ENCODE measurements at regions not wholly inside any gene's neighbourhood (a gene's known extent, or its start where the extent isn't known, plus 50 kb on each side); places are given as distances from the start of the nearest gene placed in this dataset.

DNA sequence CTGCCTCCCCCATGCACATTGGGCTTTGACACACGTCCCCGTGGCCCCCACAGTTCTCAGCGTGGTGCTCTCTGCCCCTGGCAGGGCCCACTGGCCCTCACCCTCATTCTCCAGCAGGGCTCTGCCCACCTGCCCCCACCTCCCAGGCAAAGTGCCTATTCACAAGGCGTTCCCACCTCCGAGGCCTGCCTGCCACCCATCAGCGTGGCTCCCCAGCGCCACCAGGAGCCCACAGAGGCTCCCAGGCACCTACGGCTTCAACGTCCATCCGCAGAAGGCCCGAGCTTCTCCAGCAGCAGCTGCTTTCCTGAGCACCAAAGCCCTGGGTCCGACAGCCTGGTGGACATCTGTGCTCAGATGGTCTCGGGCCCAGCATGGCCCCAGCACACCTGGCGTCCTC is 211.8 kb upstream of the PPP2R2D start:
- no peak for DNase-seq (ENCODE audit: low spot score)

DNA sequence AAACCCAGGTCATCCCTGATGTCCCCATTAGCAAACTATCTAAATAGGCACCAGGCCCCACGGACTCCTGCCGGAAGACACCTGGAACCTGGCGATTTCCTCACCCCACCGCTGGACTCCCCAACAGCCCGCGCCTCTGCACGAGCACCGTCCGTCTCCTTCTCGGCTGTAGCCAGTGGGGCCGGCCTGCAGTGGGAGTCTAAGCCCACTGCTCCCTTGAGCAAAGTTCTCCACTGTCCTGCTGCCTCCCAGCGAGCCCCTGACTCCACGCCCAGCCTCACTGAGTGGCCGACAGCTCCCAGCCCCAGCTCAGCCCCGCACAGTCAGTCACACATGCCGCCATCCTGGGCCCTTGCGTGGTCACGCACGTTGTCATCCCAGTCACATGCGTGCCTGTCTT is 211.3 kb upstream of the PPP2R2D start:
- no peak for DNase-seq (ENCODE audit: low spot score)

DNA sequence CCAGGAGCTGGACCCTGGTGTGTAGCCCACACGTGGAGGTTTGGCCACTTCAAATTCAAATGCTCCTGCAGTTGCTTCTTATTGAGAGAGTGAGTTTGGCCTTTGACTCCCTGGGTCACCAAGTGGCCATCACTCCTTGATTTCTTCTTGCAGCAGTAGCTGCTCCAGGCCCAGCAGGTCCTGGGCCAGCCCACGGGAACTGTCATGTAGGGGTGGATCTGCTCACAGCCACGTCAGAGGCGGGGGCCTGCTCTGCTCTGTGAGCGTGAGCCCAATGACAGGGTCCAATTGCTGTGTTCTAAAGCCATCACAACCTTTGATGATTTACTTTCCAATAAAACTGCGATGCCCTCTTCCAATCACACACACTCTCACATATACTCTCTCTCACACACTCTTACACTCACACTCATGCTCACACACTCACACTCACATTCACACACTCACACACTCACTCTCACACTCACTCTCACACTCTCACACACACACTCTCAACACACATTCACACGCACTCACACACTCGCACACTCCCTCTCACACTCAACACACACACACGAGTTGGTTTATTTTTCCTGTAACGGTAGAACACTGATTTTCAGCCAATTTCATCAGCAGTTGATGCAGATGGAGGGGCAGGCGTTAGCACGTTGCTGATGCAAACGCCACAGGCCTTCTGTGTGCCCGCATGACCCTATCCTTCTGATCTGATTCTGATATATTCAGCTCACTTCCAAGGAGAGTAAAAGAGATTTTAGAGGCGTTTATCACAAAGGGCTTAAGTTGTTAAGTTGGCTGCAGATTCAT is 210.7 kb upstream of the PPP2R2D start:
- DNase-seq (ENCODE audit: low spot score) = no peak

DNA sequence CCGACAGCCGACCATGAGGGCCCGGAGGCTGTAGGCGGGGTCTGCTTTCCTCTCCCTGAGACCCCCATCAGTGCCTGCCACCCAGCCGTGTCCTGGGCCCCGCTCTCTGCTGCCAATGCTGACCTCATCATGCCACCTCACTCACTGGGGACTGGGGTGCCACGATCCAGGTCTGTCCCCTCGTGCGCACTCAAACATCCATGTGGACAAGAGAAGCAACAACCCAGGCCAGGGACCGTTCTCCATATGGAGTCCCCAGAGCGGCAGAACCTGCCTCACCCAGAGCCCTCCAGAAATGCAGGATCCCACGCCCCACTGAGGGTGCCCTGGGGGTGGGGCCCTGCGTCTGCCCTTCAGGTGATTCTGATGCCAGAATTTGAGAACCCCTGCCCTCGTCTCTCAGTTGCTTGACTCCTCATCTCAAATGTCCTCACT is 210.0 kb upstream of the PPP2R2D start:
- no peak for DNase-seq (ENCODE audit: low spot score)

DNA sequence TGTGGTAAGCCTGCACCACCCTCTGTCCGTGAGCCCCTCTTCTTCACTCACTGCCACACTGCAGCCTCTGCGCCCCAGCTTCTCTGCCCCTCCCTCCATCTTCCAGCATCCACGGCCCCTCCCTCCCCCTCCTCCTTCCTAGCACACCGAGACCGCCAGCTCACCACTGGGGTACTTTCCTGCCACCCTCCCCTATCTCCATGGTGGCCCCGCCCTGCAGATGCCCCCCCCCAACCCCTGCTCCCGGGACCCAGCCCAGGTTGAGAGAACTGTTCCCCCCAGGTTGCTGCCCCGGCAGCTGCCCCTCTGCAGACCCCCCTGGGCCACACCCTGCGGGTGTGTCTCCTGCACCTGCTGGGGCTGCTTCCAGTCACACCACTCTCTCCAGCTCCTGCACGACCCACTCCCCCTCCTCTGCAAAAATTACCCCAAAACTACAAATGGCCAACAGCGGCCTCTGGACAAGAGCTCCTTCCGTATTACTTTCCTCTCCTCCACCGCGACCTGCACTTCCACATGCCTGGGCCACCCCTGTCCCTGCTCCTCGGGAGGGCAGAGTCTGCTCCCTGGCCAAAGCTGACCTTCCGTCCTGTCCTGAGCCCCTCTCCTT is 209.2 kb upstream of the PPP2R2D start:
- no peak for DNase-seq (ENCODE audit: low spot score)

DNA sequence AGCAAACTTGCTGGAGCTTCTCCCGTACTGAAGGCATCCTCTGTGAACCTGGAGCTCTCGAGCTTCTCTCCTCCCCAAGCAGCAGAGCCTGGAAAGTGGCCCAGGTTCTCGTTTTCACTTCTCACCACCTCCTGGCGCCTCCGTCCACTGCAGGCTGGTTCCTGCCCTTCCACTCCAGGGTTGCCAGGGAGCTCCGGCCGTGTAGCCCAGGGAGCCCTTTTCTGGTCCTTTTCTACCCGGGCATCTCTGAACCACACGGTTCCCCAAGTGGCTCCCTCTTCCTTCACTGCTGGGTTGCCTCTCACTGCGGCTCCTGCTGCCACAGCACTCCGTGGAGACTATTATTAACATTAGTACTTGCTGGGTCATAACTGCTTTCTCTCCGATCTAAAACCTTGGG is 208.6 kb upstream of the PPP2R2D start:
- DNase-seq (ENCODE audit: low spot score) = no peak

DNA sequence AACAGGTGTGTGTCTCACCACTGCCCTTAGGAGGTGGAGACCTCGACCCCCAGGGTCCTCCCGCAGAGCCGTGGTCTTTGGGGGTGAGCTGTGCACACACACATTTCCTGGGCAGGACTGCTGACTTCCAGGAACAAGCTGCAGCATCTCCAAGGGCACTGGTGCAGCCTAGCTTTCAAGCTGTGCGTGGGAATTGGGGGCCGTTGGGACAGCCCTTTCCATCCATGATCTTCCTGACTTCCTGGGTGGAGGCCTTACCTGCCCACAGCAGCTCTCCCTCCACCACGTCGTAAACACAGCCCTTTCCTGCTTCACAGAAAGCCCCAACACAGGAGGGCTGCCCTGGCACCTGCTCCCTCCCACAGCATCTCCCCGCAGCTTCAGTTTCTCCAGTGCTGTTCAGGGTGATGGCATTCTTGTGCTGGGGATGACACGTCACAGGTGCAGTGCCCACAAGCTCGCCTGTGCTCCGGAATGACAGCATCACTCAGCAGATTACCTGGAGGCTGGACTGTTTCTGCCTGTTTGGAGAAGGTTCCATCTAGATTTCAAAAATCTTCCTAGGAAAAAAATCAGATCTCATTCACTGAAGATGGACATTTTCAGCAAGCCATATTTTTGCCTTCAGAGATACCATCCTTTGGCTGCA is 208.0 kb upstream of the PPP2R2D start:
- no peak for DNase-seq (ENCODE audit: low spot score)

DNA sequence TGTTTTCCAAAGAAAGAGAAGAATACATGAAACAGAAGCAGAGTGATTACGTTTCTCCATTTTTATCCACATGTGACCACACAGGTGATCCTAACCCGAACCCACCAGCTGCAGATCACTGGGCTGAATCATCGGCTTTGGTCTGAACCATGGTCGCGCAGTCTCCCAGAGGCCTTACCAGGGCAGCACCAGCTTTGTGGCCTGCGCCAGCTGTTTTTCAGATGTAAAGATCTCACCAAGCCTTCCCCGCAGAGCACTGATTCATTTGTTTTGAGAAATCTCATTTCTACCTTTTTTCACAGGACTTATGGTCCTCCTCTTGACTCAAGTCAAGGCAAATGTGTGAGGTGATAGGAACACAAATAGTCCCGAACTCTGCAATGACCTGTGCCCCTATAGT is 207.0 kb upstream of the PPP2R2D start:
- no peak for DNase-seq (ENCODE audit: low spot score)

DNA sequence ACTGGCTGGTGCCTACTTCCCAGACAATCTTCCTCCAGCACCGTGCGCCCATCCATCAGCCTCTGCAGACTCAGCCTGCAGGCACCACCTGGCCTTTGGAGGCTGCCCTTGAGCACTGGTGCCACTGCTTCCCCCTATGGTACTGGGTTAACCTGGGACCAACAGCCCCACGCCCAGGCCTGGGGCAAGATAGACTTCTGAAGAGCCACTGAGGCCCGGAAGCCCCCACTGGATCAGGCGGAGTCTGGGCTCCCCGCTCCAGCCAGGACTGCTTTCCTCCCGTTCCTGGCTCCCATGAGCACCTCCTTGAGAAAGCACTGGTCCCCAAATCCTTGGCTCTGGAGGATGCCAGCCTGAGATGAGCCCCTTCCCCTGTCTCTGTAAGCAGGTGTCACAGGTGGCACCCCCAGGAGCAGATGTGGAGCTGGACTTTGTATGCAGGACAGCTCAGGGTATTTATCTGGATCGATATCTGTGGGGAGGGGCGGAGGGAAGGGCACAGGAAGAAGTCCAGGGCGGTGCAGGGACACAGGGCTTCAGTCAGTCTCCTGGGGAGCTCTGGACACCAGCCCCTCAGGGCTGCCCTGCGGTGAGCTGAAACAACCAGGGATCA is 206.5 kb upstream of the PPP2R2D start:
- DNase-seq (ENCODE audit: low spot score) = no peak

DNA sequence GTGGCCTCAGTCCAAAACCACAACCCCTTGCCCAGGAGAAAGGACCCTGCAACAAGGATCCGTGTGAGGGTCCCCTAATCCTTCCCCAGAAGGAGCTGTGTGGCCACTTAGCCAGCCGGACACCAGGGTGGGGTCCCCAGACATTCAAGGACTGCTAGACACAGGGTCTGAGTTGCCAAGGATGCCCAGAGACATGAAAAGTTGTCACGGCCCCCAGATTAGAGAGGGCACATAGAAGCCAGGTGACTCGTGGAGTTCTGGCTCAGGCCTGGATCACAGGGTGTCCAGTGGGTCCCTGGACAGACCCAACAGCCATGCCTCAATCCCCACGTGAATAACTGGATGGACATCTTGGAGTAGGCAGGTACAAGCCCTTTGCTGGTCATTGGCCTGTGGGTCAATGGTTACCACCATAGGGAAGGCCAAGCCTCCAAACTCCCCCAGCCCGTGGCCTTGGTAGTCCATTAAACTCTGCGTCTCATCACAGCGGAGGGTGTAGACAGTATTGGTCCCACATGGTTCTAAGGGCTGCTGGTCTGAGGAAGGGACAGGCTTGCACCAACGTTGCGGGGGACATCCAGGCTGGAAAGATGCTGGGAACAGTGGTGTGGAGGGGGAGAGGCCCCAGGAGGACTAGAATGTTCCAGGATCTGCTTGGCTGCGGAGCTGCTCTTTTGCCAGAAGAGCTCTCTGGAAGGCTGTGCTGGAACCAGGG is 205.9 kb upstream of the PPP2R2D start:
- DNase-seq (ENCODE audit: low spot score) = peak; percentile 32

DNA sequence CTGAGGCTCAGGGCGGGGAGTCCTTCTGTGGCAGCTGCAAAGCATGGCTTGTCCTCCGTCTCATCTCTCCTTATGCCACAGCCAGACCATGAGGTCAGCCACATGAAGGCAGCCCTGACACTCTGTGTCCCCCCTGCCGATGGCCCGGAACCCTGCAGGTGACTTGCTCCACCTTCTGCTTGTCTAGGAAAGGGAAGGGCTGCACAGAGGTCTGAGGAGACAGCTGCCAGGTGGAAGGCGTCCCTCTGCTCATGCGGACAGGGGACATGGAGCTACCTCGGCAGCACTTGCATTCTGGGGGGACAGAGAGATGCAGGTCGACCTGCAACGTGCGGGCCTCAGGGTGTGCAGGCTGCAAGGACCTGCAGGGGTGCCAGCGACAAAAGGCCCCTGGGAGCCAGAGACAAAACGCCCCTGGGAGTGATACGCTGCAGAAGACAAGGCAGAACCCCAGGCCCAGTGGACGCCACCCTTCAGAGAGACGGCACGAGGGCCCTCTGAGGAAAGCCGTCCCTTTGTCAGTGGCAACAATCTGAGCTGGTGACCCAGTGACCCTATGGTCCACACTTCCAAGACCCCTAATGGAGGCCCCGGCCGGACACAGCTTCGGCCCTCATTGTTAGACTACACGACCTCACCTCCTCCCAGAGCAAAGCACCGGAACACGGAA is 205.2 kb upstream of the PPP2R2D start:
- DNase-seq (ENCODE audit: low spot score) = peak; percentile 28

DNA sequence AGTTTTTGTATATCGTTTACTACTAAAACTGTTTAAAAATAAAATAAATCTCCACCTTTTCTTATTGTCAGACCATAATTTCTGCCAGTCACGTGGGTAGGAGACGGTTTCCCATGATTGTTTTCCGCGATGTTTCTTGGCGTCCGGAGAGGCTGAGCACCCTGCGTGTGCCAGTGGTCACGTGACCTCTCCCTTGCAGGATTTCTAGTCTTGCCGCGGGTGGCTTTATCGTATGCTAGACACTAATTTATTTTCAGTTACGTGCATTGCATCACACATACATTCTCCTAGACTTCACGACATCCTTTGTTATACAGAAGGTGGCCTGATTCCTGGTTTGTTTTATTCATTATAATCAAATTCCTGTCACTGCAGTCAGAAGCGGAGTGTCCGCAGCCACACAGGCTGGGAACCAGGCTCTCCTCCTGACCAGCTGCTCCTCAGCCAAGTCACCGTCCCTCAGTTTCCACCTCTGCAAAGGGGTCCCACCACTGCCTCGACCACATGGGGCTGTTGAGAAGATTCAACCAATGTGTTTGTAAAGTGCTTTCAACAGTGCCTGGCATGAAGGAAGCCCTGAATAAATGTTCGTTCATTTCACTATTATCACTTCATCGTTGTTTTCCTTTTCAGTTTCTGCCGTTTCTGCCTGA is 203.2 kb upstream of the PPP2R2D start:
- peak; percentile 30 for DNase-seq (ENCODE audit: low spot score)

DNA sequence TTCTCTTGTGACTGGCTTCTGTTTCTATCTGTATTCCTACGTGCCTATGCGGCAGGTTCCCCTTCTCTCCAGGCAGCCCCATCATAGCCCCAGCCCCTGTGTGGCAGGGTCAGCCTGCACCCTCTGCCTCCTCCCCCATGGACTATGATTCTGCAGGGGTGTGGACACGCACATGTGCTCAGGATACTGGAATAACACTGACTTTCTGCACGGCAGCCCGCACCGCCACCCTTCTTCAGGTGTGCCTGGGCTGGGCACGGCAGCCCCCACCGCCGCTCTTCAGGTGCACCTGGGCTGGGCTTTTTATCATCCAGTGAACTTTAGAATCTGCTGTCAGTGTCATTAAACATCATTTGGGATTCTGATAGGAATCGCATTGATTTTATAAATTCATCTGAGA is 202.6 kb upstream of the PPP2R2D start:
- DNase-seq (ENCODE audit: low spot score) = peak; percentile 10

DNA sequence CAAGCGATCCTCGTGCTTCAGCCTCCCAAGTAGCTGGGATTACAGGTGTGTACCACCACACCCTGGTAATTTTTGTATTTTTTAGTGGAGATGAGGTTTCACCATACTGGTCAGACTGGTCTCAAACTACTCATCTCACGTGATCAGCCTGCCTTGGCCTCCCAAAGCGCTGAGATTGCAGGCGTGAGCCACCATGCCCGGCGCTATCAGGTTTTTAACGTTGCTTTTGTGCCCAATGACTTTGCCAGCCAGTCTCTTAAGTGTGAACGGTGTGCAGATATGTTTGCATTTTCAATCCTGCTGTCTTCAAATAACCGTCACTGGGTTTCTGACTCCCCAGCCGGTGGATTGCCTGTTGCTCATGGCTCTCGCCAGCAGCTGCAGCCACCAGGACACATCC is 201.8 kb upstream of the PPP2R2D start:
- peak; percentile 18 for DNase-seq (ENCODE audit: low spot score)

DNA sequence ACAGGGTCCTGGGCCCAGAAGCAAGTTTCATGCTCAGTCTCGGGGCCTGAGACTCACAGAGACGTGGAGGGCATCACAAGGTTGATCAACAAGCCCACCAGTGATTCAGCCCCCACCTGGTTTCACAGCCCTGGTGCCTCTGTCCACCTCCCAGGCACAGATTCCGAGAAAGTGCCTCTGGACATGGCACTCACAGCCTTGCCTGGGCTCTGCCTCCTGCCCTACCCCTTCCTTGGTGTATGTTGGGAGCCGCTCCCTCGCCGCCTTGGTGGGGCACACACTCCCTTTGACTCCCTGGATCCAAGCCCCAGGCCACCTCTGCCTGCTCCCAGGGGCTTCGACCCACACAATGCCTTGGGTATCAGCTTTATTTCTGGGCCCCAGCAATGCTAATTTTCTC is 200.8 kb upstream of the PPP2R2D start:
- peak; percentile 34 for DNase-seq (ENCODE audit: low spot score)

DNA sequence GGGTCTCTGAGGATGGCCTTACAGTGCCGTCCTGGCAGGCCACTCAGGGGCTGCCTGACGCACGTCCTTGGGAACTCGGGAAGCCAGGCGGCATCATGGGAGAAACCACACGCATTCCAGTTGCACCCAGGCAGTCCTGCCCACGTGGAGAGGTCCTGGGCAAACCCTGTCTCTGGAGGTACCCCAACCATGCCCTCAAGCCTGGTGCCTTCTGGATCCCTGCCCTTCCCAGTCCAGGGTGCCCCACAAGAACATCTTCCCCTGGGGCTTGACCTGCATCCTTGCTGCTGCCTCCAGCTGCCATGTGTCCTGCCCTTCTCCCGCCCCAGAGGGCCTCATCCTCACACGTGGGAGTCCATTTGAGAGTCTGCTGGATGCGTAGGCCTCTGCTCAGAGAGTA is 200.3 kb upstream of the PPP2R2D start:
- DNase-seq (ENCODE audit: low spot score) = peak; percentile 25

DNA sequence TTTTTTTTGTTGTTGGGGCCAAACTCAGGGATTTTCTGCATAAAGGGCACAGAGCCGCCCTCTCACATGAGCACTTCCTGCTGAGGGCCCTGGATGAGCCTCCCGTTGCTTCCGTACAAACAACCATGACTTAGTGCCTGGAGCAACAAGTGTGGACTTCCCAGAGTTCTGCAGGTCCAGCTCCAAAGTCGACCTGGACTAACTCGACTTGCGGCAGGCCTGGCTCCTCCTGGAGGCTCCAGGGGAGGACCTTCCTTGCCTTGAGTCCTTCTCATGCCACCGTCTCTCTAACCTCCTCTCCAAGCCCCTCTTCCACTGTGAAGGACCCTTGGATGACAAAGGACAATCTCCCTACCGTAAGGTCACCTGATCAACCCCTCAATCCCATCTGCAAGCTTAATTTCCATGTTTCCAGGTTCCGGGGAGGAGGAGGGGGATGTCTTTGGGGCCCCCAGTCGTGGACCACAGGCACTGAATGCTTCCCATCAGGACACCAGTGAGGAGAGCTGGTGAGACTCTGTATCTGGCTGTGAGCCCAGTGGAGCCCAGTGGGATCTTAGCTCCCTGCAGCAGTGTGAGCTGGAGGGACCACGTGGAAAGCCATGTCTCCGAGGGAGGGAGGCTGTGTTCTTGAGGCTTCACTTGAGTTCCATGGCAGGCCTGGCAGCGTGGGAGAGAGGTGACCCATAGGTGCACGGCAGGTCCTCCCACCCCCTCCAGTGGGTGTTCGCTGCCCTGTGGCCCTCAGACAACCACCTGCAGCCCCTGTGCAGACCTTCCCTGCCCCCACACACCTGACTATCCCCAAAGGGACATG is 199.5 kb upstream of the PPP2R2D start:
- DNase-seq (ENCODE audit: low spot score) = peak; percentile 28

DNA sequence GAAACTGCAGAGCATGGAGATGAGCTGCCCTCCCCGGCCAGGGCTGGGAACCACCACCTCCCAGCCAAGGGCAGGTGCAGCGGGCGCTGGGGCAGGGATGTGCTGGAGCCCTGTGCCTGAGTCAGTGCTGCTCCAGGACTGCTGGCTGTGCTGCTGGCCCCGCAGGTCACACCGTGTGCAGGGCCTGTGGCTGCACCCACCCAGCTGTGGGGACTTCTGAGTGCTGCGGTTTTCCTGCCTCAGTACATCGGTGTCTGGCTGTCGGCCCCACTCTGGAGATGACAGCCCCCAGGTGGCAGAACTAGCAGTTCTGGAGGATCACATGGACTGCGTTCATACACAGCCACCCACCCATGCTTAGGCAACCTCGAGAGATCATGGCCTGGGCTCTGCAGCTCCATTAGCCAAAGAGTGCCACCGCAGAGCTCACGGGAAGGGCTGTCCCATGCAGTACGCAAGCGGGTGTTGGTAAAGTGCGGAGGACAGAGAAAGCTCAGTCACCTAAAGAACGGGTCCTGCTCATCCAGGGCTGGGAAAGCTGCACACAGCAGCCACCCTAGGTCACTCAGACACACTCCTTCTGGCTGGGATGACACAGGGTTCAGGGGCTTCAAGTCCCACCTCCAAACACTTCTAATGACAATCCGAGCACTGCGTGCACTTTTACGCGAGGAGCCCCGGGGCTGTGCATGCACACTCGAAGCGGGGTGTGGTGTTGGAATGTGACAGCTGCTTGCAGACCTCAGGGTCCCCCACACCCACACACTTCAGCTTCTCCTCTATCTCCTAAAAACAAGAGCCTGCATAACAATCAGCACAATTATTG is 198.1 kb upstream of the PPP2R2D start:
- DNase-seq (ENCODE audit: low spot score) = peak; percentile 26

DNA sequence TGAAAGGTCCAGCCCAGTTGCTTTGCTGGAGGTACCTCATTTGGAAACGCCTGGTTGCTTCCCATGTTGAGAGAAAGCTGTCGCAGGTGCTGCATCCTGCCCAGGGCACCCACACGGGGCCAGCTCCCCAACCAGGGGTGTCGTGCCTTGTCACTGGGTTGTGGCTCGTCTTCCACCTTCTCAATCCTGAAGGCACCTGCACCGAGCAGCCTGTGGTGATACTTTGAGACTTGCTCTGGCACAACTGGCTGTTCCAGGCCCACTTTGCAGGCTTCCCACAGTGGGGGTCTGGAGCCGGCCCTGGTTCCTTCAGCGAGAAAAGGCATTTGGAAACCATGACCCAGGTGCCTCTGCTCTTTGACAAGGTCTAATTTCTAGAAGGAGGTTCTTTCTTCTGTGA is 197.3 kb upstream of the PPP2R2D start:
- peak; percentile 13 for DNase-seq (ENCODE audit: low spot score)
